HEK293 (cell line): ENCODE measurements at regions not wholly inside any gene's neighbourhood (a gene's known extent, or its start where the extent isn't known, plus 50 kb on each side); places are given as distances from the start of the nearest gene placed in this dataset.

Source experiments
- CTCF ChIP-seq: fragments of 450-650 bp; formaldehyde crosslinking; IDR thresholded peaks from 2 replicates; pipeline ENCODE4 v1.5.1; 2016; ENCODE audit warnings: missing biosample characterization, missing genetic modification characterization
- ZNF18 ChIP-seq: fragments of 450-650 bp; formaldehyde crosslinking; IDR thresholded peaks from 2 replicates; pipeline ENCODE4 v1.5.1; 2016; ENCODE audit warnings: missing biosample characterization, missing genetic modification characterization
- ZNF274 ChIP-seq, 2 experiments: fragments of 200-500 bp in 1 of 2; fragments of 450-650 bp in 1 of 2; sonication (Bioruptor generic) in 1 of 2; formaldehyde crosslinking in 1 of 2; IDR thresholded peaks; 2 replicates each; pipeline versions ENCODE4 v1.5.1 to v1.6.1; 2014 to 2016; ENCODE audit warnings: borderline replicate concordance in 1 of 2, inconsistent platforms in 1 of 2, low read length in 1 of 2, missing biosample characterization in 1 of 2, missing genetic modification characterization in 1 of 2

GRCh38 chr2:224219781-224220180 lies 180.7 kb upstream of the SERPINE2 start:
- TF ChIP-seq CTCF (tag by site-specific recombination) (no peak), ZNF274 (IDR thresholded peaks at IDR 0.05; ENCODE audit: low read length) (no peak), ZNF274 (tag by site-specific recombination; IDR thresholded peaks at IDR 0.05; ENCODE audit: borderline replicate concordance) (no peak), ZNF18 (tag by site-specific recombination) (no peak)
